NOMO-1 treated with dmso at 0.1 percent for 144 hours (cell line): ENCODE measurements at regions not wholly inside any gene's neighbourhood (a gene's known extent, or its start where the extent isn't known, plus 50 kb on each side); places are given as distances from the start of the nearest gene placed in this dataset.
"Not testable (repeated sequence)": the region's sequence is repeated elsewhere in the genome, so short reads cannot be mapped to it uniquely, and the experiment has no call there.

Source experiments
- DNase-seq: peaks from one replicate; lab custom pipeline; 2025; ENCODE audit not compliant: unreplicated experiment; lab: John Stamatoyannopoulos, UW

DNA sequence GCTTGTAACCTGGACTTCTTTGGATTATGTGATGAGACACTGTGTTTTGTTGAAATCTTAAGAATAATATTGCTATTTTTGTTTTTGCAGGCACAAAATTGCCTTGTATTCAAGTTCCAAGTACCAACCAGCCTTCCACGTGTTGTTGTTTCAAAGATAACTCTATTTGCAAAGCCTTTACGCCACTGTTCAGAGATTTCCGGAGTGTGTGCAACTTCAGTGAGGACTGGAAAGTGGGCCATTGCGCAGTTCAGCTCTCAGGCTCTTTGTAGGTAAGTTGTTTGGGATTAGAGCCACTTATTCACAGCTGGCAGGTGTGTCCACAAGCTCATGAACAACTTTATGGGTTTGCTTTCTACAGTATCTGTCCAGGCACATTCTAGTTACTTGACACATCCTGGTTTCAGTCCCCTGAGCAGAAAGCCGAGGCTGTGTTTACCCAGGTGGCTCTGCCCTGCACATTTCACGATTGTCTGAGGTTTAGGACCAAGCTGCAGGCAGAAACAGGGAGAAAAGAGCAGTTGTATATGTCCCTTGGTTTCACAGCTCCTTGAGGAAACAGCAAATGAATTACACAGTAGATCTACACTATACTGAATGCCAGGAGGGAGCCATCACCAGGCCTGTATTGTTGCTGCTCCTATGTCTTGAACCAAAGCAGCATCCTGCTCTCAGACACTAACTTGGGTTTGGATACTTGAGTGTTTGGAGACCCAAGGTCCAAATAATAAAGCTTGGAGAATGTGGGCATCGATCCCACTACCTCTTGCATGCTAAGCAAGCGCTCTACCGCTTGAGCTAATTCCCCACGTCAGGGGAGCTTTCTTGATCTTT is 136.1 kb upstream of the ZNF322 start:
- DNase-seq: not testable (repeated sequence)

GRCh38 chr6:26799903-26800633 is 140.5 kb upstream of the ZNF322 start:
- not testable (repeated sequence) for DNase-seq

GRCh38 chr6:26803762-26804161 is 144.2 kb upstream of the ZNF322 start:
- not testable (repeated sequence) for DNase-seq

DNA sequence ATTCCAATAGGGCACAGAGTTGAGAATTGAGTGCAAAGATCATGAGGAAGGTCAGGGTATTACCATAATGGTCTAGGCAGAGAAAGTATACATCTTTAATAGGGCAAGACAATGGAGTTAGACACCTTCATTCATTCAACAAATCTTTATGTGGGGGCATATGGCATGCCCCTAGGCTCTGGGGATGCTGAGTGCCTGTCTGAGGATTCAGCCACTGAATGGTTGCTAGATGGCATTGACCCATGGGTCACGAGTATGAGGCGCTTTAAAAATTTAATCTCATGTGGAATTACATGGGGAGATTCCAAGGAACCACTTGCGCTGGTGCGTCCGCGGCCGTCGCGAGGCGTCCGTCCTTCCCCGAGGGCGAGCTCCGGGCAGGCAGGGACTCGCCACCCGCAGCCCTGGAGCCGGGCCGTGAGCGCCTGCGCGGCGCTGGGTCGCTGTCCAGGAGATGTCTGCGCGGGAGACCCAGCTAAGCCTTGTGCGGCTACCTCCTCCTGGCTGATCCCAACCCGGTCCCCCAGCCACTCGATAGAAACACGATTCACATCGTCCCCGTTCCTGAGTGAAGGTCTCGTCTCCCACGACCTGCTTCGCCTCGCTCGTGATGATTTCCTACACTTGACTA is 152.1 kb upstream of the ZNF322 start:
- DNase-seq: not testable (repeated sequence)

DNA sequence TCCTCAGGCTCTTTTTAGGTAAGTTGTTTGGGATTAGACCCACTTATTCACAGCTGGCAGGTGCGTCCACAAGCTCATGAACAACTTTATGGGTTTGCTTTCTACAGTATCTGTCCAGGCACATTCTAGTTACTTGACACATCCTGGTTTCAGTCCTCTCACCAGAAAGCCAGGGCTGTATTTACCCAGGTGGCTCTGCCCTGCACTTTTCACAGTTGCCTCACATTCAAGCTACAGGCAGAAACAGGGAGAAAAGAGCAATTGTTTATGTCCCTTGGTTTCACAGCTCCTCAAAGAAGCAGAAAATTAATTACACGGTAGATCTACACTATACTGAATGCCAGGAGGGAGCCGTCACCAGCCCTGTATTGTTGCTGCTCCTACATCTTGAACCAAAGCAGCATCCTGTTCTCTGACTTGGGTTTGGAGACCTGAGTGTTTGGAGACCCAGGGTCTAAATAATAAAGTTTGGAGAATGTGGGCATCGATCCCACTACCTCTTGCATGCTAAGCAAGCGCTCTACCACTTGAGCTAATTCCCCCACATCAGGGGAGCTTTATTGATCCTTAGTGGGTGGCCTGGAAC is 159.2 kb upstream of the ZNF322 start:
- DNase-seq: not testable (repeated sequence)

DNA sequence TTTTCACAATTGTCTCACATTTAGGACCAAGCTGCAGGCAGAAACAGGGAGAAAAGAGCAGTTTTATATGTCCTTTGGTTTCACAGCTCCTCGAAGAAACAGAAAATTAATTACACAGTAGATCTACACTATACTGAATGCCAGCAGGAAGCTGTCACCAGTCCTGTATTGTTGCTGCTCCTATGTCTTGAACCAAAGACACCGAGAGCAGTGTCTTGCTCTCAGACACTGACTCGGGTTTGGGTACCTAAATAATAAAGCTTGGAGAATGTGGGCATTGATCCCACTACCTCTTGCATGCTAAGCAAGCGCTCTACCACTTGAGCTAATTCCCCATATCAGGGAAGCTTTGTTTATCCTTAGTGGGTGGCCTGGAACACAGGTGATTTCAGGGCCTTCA is 168.4 kb upstream of the ZNF322 start:
- not testable (repeated sequence) for DNase-seq

GRCh38 chr6:26829480-26829879 is 169.9 kb upstream of the ZNF322 start:
- DNase-seq: not testable (repeated sequence)

DNA sequence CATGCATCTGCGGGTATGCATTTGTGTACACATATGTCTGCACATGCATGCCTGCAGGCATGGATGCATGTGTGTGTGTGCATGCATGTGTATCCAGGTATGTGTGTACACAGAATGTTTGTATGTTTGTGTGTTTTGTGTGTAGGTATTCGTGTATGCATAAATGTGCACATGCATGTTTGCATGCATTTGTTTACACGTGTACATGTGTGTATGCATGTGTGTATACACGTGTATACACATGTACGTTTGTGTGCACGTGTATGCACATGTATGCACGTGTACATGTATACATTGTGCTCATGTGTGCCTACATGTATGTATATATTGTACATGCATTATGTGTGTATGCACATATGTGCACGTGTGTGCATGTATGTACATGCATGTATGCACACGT is 171.4 kb upstream of the ZNF322 start:
- not testable (repeated sequence) for DNase-seq

DNA sequence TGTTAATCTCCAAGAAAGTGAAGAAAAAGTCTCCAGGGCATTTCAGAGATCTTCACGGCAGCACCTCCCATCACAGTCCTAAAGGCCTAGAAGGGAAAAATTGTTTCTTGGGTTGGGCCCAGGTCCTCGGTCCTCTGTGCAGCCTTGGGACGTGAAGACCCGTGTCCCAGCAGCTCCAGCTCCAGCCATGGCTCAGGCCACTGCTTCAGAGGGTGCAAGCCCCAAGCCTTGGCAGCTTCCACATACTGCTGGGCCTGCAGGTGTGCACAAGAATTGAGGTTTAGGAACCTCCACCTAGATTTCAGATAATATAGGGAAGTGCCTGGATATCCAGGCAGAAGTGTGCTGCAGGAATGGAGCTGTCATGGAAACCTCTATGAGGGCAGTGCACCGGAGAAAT is 176.2 kb upstream of the ZNF322 start:
- not testable (repeated sequence) for DNase-seq

GRCh38 chr6:26836657-26837056 is 177.1 kb upstream of the ZNF322 start:
- DNase-seq: not testable (repeated sequence)

DNA sequence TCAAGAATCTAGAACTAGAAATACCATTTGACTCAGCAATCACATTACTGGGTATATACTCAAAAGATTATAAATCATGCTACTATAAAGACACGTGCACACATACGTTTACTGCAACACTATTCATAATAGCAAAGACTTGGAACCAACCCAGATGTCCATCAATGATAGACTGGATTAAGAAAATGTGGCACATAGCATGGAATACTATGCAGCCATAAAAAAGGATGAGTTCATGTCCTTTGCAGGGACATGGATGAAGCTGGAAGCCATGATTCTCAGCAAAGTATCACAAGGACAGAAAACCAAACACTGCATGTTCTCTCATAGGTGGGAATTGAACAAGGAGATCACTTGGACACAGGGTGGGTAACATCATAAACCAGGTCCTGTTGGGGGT is 185.3 kb upstream of the ZNF322 start:
- DNase-seq: not testable (repeated sequence)

DNA sequence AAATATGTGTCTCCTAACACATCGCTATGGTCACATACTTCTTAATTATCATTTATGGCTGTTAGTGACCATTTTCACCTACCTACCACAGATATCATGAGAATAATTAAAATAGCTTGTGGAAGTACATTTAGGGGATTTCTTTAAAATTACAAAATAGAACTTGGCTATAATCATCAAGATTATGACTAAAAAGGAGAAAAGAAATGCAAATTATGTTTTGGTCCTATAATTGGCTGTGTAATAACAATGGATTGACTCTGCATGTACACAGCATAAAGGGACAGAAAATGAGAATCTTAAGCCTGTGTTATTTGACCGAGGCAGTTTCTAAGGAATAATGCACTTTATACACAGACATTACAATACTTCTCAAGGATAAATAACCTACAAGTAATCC is 197.7 kb upstream of the ZNF322 start:
- DNase-seq: not testable (repeated sequence)

- DNase-seq: not testable (repeated sequence)
Measured at GRCh38 chr6:26859067-26859770, 199.7 kb upstream of the ZNF322 start.

GRCh38 chr6:26859771-26860163 is 200.2 kb upstream of the ZNF322 start:
- not testable (repeated sequence) for DNase-seq

GRCh38 chr6:26861913-26862312 is 202.4 kb upstream of the ZNF322 start:
- DNase-seq: not testable (repeated sequence)

DNA sequence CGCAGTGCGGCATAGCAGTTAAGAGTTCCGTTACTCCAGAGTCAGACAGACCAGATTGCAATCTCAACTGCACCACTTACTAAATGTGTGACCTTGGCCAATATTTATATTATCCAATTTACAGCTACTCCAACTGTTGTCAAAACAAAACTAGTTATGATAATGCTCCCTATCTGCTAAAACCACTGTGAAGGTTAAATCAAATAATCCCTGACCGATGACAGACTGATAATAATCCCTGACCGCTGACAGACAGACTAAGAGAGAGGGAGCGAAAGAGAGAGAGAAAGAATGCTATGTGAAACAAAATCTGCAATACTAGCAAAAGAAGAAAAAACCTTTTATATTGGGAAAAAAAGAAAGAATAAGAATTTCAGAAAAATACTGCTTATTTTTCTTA is 204.1 kb upstream of the ZNF322 start:
- DNase-seq: not testable (repeated sequence)

- not testable (repeated sequence) for DNase-seq
Measured at GRCh38 chr6:26898785-26899184, 239.2 kb upstream of the ZNF322 start.

DNA sequence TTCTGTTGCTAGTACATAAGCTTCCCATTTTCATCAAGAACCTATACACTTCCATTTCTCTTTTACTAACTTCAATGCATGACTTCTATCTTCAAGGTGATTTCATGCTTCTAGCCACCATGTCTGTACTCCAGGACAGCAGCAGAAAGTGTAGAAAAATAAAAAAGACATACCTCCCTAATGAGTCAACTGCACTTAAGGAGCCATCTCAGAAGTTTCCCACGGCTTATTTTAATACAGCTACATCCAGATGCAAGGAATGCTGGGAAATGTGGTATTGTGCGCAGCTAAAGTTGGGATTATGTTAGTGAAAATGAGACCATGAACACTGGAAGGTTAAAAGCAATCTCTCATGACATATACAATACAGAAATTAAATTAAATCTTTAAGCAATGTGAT is 264.7 kb upstream of the ZNF322 start:
- DNase-seq: not testable (repeated sequence)

- not testable (repeated sequence) for DNase-seq
Measured at GRCh38 chr6:26928190-26928589, 268.6 kb upstream of the ZNF322 start.

GRCh38 chr6:26937258-26937657 is 277.7 kb upstream of the ZNF322 start:
- not testable (repeated sequence) for DNase-seq

GRCh38 chr6:26951211-26951610 is 291.7 kb upstream of the ZNF322 start:
- not testable (repeated sequence) for DNase-seq
